WTC11 (cell line): ENCODE measurements at regions not wholly inside any gene's neighbourhood (a gene's known extent, or its start where the extent isn't known, plus 50 kb on each side); places are given as distances from the start of the nearest gene placed in this dataset.

Source experiments
- ATAC-seq: fragments of 200-7000 bp; cut with Tn5 transposase; 2 replicates; pipeline ENCODE4 v1.10.0; 2021; ENCODE audit warnings: mild to moderate bottlenecking, moderate library complexity
- CTCF ChIA-PET: fragments of 300-600 bp; sonication (Branson Sonifier 250); formaldehyde crosslinking; loops from one replicate; lab custom pipeline; 2021; ENCODE audit warnings: antibody characterized with exemption; lab: Charles Lee
- POLR2A ChIA-PET: fragments of 350-600 bp; sonication (Branson Sonifier 250); formaldehyde crosslinking; loops from one replicate; lab custom pipeline; 2021; ENCODE audit warnings: antibody characterized with exemption; lab: Charles Lee
- DNase-seq: peaks from one replicate; pipeline ENCODE4 v3.0.0; 2021; ENCODE audit warnings: low spot score
- H3K27ac Mint-ChIP-seq: 2 replicates; pipeline ENCODE4 v1.8.0; 2021; ENCODE audit warnings: mixed read lengths
- H3K27me3 Mint-ChIP-seq: 2 replicates; pipeline ENCODE4 v1.8.0; 2021; ENCODE audit warnings: low read depth, mild to moderate bottlenecking, moderate library complexity, mixed read lengths
- H3K36me3 Mint-ChIP-seq: 2 replicates; pipeline ENCODE4 v1.8.0; 2021; ENCODE audit warnings: mixed read lengths
- H3K4me1 Mint-ChIP-seq: 2 replicates; pipeline ENCODE4 v1.8.0; 2022; ENCODE audit warnings: mixed read lengths
- H3K4me3 Mint-ChIP-seq: 2 replicates; pipeline ENCODE4 v1.8.0; 2021; ENCODE audit warnings: mild to moderate bottlenecking, moderate library complexity, mixed read lengths
- H3K9me3 Mint-ChIP-seq: 2 replicates; pipeline ENCODE4 v1.8.0; 2021; ENCODE audit warnings: mixed read lengths
- CREM ChIP-seq: sonication (generic); formaldehyde crosslinking; IDR thresholded peaks from 2 replicates; pipeline ENCODE4 v1.8.1; 2022; ENCODE audit warnings: mild to moderate bottlenecking, missing genetic modification reagents, moderate library complexity
- E2F4 ChIP-seq: sonication (generic); formaldehyde crosslinking; IDR thresholded peaks from 2 replicates; pipeline ENCODE4 v1.8.1; 2022; ENCODE audit warnings: low read depth, mild to moderate bottlenecking, moderate library complexity, missing genetic modification reagents, borderline replicate concordance
- E2F5 ChIP-seq: sonication (generic); formaldehyde crosslinking; IDR thresholded peaks from 2 replicates; pipeline ENCODE4 v1.8.1; 2022; ENCODE audit warnings: mild to moderate bottlenecking, moderate library complexity, missing genetic modification reagents
- GABPB1 ChIP-seq: sonication (generic); formaldehyde crosslinking; IDR thresholded peaks from 2 replicates; pipeline ENCODE4 v1.8.1; 2023; ENCODE audit warnings: mild to moderate bottlenecking, missing genetic modification reagents
- GTF2I ChIP-seq: fragments of 250-450 bp; sonication (Bioruptor Pico); conservative IDR thresholded peaks from 2 replicates; pipeline ENCODE4 v1.4.0; 2021; ENCODE audit warnings: mild to moderate bottlenecking
- KAT7 ChIP-seq: sonication (generic); formaldehyde crosslinking; IDR thresholded peaks from 2 replicates; pipeline ENCODE4 v1.8.1; 2023; ENCODE audit warnings: missing genetic modification reagents, mild to moderate bottlenecking, borderline replicate concordance
- MLX ChIP-seq: sonication (generic); formaldehyde crosslinking; IDR thresholded peaks from 2 replicates; pipeline ENCODE4 v1.8.1; 2023; ENCODE audit warnings: mild to moderate bottlenecking, missing genetic modification reagents, moderate library complexity
- MYBL2 ChIP-seq: sonication (generic); formaldehyde crosslinking; IDR thresholded peaks from 2 replicates; pipeline ENCODE4 v1.8.1; 2023; ENCODE audit warnings: mild to moderate bottlenecking, moderate library complexity, missing genetic modification reagents
- NFYB ChIP-seq: sonication (generic); formaldehyde crosslinking; conservative IDR thresholded peaks from 2 replicates; pipeline ENCODE4 v1.8.0; 2022; ENCODE audit warnings: low read depth, missing genetic modification reagents
- NR2C2 ChIP-seq: sonication (generic); formaldehyde crosslinking; IDR thresholded peaks from 2 replicates; pipeline ENCODE4 v1.8.0; 2022; ENCODE audit warnings: mild to moderate bottlenecking, missing genetic modification reagents
- RELA ChIP-seq: sonication (generic); formaldehyde crosslinking; IDR thresholded peaks from 2 replicates; pipeline ENCODE4 v1.8.1; 2022; ENCODE audit warnings: missing genetic modification reagents, mild to moderate bottlenecking, borderline replicate concordance
- SMAD3 ChIP-seq: sonication (generic); formaldehyde crosslinking; IDR thresholded peaks from 2 replicates; pipeline ENCODE4 v1.8.0; 2022; ENCODE audit warnings: missing genetic modification reagents, mild to moderate bottlenecking, borderline replicate concordance
- ZNF423 ChIP-seq: fragments of 250-450 bp; sonication (Bioruptor Pico); IDR thresholded peaks from 2 replicates; pipeline ENCODE4 v2.1.2; 2022; ENCODE audit warnings: mild to moderate bottlenecking, moderate library complexity
- ZNF671 ChIP-seq: fragments of 250-450 bp; sonication (Bioruptor Pico); IDR thresholded peaks from 2 replicates; pipeline ENCODE4 v1.8.0; 2021; ENCODE audit warnings: mild to moderate bottlenecking
- TF ChIP-seq, protein P1 (sequence below): sonication (generic); formaldehyde crosslinking; IDR thresholded peaks from 2 replicates; pipeline ENCODE4 v1.8.1; 2023; ENCODE audit warnings: mild to moderate bottlenecking, missing genetic modification reagents
- TF ChIP-seq, protein P2 (sequence below): sonication (generic); formaldehyde crosslinking; IDR thresholded peaks from 2 replicates; pipeline ENCODE4 v1.8.0; 2023; ENCODE audit warnings: missing genetic modification reagents
- TF ChIP-seq, protein P3 (sequence below): sonication (generic); formaldehyde crosslinking; IDR thresholded peaks from 2 replicates; pipeline ENCODE4 v1.8.1; 2022; ENCODE audit warnings: mild to moderate bottlenecking, missing genetic modification reagents, moderate library complexity, borderline replicate concordance
- TF ChIP-seq, protein P4 (sequence below): sonication (generic); formaldehyde crosslinking; IDR thresholded peaks from 2 replicates; pipeline ENCODE4 v1.8.0; 2022; ENCODE audit warnings: mild to moderate bottlenecking, missing genetic modification reagents

GRCh38 chr3:25313286-25313685 is 114.8 kb upstream of the RARB start:
- no peak for TF ChIP-seq ZNF423
- no peak for TF ChIP-seq CREM (CRISPR knock-in tag)
- TF ChIP-seq, protein P1, sequence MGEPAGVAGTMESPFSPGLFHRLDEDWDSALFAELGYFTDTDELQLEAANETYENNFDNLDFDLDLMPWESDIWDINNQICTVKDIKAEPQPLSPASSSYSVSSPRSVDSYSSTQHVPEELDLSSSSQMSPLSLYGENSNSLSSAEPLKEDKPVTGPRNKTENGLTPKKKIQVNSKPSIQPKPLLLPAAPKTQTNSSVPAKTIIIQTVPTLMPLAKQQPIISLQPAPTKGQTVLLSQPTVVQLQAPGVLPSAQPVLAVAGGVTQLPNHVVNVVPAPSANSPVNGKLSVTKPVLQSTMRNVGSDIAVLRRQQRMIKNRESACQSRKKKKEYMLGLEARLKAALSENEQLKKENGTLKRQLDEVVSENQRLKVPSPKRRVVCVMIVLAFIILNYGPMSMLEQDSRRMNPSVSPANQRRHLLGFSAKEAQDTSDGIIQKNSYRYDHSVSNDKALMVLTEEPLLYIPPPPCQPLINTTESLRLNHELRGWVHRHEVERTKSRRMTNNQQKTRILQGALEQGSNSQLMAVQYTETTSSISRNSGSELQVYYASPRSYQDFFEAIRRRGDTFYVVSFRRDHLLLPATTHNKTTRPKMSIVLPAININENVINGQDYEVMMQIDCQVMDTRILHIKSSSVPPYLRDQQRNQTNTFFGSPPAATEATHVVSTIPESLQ, result no peak
- TF ChIP-seq, protein P2, sequence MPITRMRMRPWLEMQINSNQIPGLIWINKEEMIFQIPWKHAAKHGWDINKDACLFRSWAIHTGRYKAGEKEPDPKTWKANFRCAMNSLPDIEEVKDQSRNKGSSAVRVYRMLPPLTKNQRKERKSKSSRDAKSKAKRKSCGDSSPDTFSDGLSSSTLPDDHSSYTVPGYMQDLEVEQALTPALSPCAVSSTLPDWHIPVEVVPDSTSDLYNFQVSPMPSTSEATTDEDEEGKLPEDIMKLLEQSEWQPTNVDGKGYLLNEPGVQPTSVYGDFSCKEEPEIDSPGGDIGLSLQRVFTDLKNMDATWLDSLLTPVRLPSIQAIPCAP (CRISPR knock-in tag), result no peak
- no peak for TF ChIP-seq SMAD3 (CRISPR knock-in tag)
- no peak for TF ChIP-seq E2F4 (CRISPR knock-in tag)
- 0 out of 2 replicates have a peak, but pooled peaks cover 4% of the 10 kb centered on the region for H3K4me1 Mint-ChIP-seq
- H3K27ac Mint-ChIP-seq, result no peak overlapping the region
- no peak overlapping the region for H3K4me3 Mint-ChIP-seq
- DNase-seq (no peak), ATAC-seq (no peak)
- CTCF ChIA-PET, result no interaction called here
- POLR2A ChIA-PET, result no interaction called here
- H3K36me3 Mint-ChIP-seq, result no peaks in the 10 kb centered on the region
- H3K27me3 Mint-ChIP-seq, result no peaks in the 10 kb centered on the region
- peaks cover 4% of the 10 kb centered on the region for H3K9me3 Mint-ChIP-seq

DNA sequence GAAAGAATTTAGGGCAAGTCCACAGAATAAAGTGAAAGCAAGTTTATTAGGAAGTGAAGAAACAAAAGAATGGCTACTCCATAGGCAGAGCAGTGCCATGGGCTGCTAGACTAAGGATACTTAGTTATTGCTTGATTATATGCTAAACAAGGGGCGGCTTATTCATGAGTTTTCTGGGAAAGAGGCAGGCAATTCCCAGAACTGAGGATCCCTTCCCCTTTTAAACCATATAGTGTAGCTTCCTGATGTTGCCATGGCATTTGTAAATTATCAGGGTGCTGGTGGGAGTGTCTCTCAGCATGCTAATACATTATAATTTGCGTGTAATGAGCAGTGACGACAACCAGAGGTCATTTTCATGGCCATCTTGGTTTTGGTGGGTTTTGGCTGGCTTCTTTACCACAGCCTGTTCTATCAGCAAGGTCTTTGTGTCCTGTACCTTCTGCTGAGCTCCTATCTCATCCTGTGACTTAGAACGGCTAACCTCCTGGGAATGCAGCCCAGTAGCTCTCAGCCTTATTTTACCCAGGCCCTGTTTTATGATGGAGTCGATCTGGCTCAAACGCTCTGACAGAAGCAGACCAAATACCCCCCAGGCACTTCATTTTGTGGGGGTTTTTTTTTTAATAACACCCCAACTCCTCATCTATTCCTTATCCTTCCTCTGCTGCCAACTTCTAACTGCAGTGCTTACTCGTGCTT is 103.0 kb upstream of the RARB start:
- peaks cover 19% of the 10 kb centered on the region for H3K4me1 Mint-ChIP-seq
- peaks cover 11% of the 10 kb centered on the region for H3K36me3 Mint-ChIP-seq
- H3K27ac Mint-ChIP-seq, result no peak overlapping the region
- DNase-seq (no peak), ATAC-seq (no peak)
- ChIA-PET CTCF (no interaction called here), POLR2A (no interaction called here)
- TF ChIP-seq, protein P3, sequence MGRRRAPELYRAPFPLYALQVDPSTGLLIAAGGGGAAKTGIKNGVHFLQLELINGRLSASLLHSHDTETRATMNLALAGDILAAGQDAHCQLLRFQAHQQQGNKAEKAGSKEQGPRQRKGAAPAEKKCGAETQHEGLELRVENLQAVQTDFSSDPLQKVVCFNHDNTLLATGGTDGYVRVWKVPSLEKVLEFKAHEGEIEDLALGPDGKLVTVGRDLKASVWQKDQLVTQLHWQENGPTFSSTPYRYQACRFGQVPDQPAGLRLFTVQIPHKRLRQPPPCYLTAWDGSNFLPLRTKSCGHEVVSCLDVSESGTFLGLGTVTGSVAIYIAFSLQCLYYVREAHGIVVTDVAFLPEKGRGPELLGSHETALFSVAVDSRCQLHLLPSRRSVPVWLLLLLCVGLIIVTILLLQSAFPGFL (CRISPR knock-in tag), result no peak
- TF ChIP-seq KAT7 (CRISPR knock-in tag) (no peak), NFYB (CRISPR knock-in tag) (no peak), NR2C2 (CRISPR knock-in tag) (no peak), MLX (CRISPR knock-in tag) (no peak), MYBL2 (CRISPR knock-in tag) (no peak), E2F5 (CRISPR knock-in tag) (no peak), GTF2I (CRISPR knock-in tag) (no peak), RELA (CRISPR knock-in tag) (no peak), GABPB1 (CRISPR knock-in tag) (no peak), ZNF671 (CRISPR knock-in tag) (no peak)
- TF ChIP-seq, protein P4, sequence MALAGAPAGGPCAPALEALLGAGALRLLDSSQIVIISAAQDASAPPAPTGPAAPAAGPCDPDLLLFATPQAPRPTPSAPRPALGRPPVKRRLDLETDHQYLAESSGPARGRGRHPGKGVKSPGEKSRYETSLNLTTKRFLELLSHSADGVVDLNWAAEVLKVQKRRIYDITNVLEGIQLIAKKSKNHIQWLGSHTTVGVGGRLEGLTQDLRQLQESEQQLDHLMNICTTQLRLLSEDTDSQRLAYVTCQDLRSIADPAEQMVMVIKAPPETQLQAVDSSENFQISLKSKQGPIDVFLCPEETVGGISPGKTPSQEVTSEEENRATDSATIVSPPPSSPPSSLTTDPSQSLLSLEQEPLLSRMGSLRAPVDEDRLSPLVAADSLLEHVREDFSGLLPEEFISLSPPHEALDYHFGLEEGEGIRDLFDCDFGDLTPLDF, result no peak
- peaks cover 25% of the 10 kb centered on the region for H3K9me3 Mint-ChIP-seq
- no peak overlapping the region for H3K4me3 Mint-ChIP-seq
- peaks cover 3% of the 10 kb centered on the region for H3K27me3 Mint-ChIP-seq
